Upper lobe of left lung (tissue), 6 donors: ENCODE measurements at regions not wholly inside any gene's neighbourhood (a gene's known extent, or its start where the extent isn't known, plus 50 kb on each side); places are given as distances from the start of the nearest gene placed in this dataset.
A peak's percentile ranks its signal among the peaks of the same experiment; 100 is the strongest.

Experiments
- ATAC-seq, 2 donors: fragments of 200-7000 bp; cut with Tn5 transposase; one replicate each; pipeline ENCODE4 v1.9.1; 2022; ENCODE audit warnings: mild to moderate bottlenecking in 2 of 2, moderate library complexity in 2 of 2; ENCODE audit not compliant: low FRiP score in 2 of 2
- DNase-seq, 2 donors: peaks; one replicate each; pipeline ENCODE4 v3.0.0-alpha.2; 2019 to 2020
- H3K27ac ChIP-seq, 4 donors: fragments of 200-600 bp; sonication (generic); one replicate each; pipeline ENCODE4 v1.5.1; 2016 to 2019
- H3K27me3 ChIP-seq, 4 donors: fragments of 200-600 bp; sonication (generic); one replicate each; pipeline ENCODE4 v1.5.1; 2017 to 2019
- H3K36me3 ChIP-seq, 4 donors: fragments of 200-600 bp; sonication (generic); one replicate each; pipeline ENCODE4 v1.5.1; 2016 to 2019
- H3K4me1 ChIP-seq, 4 donors: fragments of 200-600 bp; sonication (generic); one replicate each; pipeline ENCODE4 v1.5.1; 2018 to 2019
- H3K4me3 ChIP-seq, 4 donors: fragments of 200-600 bp; sonication (generic); one replicate each; pipeline ENCODE4 v1.5.1; 2017 to 2019; ENCODE audit warnings: mild to moderate bottlenecking in 2 of 4, moderate library complexity in 1 of 4
- H3K9me3 ChIP-seq, 4 donors: fragments of 200-600 bp; sonication (generic); one replicate each; pipeline ENCODE4 v1.5.1; 2018 to 2019
- CTCF ChIP-seq, 6 experiments: fragments of 450-650 bp in 4 of 6; fragments of 200-600 bp in 2 of 6; sonication (generic) in 2 of 6; IDR thresholded peaks; one replicate each; pipeline ENCODE4 v1.5.1; 2016 to 2019; ENCODE audit warnings: antibody characterized with exemption in 6 of 6
- EP300 ChIP-seq, 4 donors: sonication (generic); formaldehyde crosslinking; IDR thresholded peaks; one replicate each; pipeline ENCODE4 v1.5.1; 2017; ENCODE audit warnings: antibody characterized with exemption in 4 of 4, control low read depth in 2 of 4
- POLR2A ChIP-seq, 4 donors: fragments of 450-650 bp; IDR thresholded peaks; one replicate each; pipeline ENCODE4 v1.5.1; 2016 to 2017; ENCODE audit warnings: antibody characterized with exemption in 4 of 4, mild to moderate bottlenecking in 2 of 4
- POLR2AphosphoS5 ChIP-seq, 2 donors: sonication (generic); formaldehyde crosslinking; IDR thresholded peaks; one replicate each; pipeline ENCODE4 v1.5.1; 2017; ENCODE audit warnings: antibody characterized with exemption in 2 of 2
- WGBS, 2 donors: methylation state at CpG; one replicate each; pipeline ENCODE4 v1.1.5; 2017 to 2018; 5-methylcytosine and 5-hydroxymethylcytosine counted together
- donor health status: DM: no; HTN: no; CAD: no; lungs with moderate emphysema.
- donor health status: DM: no; HTN: yes; CAD: no; lungs with severe emphysema.

GRCh38 chr2:239865059-239865639 is 160.0 kb downstream of the NDUFA10 start:
- H3K36me3 ChIP-seq = no peaks in the 10 kb centered on the region
- WGBS, 2 donors = 95 to 96% methylated on average over 35 to 40 of the region's 42 CpGs
- H3K4me3 ChIP-seq = no peak overlapping the region
- no peak overlapping the region for H3K27ac ChIP-seq
- TF ChIP-seq CTCF (IDR thresholded peaks at IDR 0.05) = no peak
- TF ChIP-seq EP300 (IDR thresholded peaks at IDR 0.05) = no peak
- TF ChIP-seq POLR2A (IDR thresholded peaks at IDR 0.05) = no peak
- TF ChIP-seq POLR2AphosphoS5 (IDR thresholded peaks at IDR 0.05) = no peak
- DNase-seq = peak in 1 of 2 donors; percentile 68
- H3K4me1 ChIP-seq = no peaks in the 10 kb centered on the region
- no peaks in the 10 kb centered on the region for H3K27me3 ChIP-seq
- ATAC-seq = peak in 1 of 2 donors; percentile 24
- H3K9me3 ChIP-seq = no peaks in the 10 kb centered on the region

- H3K36me3 ChIP-seq = no peaks in the 10 kb centered on the region
- DNase-seq = peak in 1 of 2 donors; percentile 55
- WGBS, 2 donors = 91 to 94% methylated on average over 21 to 26 of the region's 26 CpGs
Observed at GRCh38 chr2:239864247-239865058, 160.7 kb downstream of the NDUFA10 start.

GRCh38 chr2:239862613-239863012 is 162.5 kb downstream of the NDUFA10 start:
- Histone ChIP-seq H3K27ac (no peak overlapping the region), H3K9me3 (no peaks in the 10 kb centered on the region), H3K36me3 (no peaks in the 10 kb centered on the region), H3K4me1 (no peaks in the 10 kb centered on the region), H3K27me3 (no peaks in the 10 kb centered on the region), H3K4me3 (no peak overlapping the region)
- 73 to 83% methylated on average over 7 of the region's 7 CpGs for WGBS, 2 donors
- no peak for ATAC-seq
- DNase-seq = no peak
- TF ChIP-seq CTCF (IDR thresholded peaks at IDR 0.05) = no peak
- TF ChIP-seq EP300 (IDR thresholded peaks at IDR 0.05) = no peak
- TF ChIP-seq POLR2AphosphoS5 (IDR thresholded peaks at IDR 0.05) = no peak
- TF ChIP-seq POLR2A (IDR thresholded peaks at IDR 0.05) = no peak

More at GRCh38 chr2:239864247-239865058, 160.7 kb downstream of the NDUFA10 start:
- ATAC-seq = no peak
- Histone ChIP-seq H3K27me3 (no peaks in the 10 kb centered on the region), H3K4me1 (no peaks in the 10 kb centered on the region), H3K9me3 (no peaks in the 10 kb centered on the region), H3K27ac (no peak overlapping the region), H3K4me3 (no peak overlapping the region)
- no peak for TF ChIP-seq POLR2AphosphoS5 (IDR thresholded peaks at IDR 0.05)
- TF ChIP-seq EP300 (IDR thresholded peaks at IDR 0.05) = no peak
- TF ChIP-seq CTCF (IDR thresholded peaks at IDR 0.05) = no peak
- TF ChIP-seq POLR2A (IDR thresholded peaks at IDR 0.05) = no peak

- DNase-seq (no peak), ATAC-seq (no peak)
- TF ChIP-seq CTCF (IDR thresholded peaks at IDR 0.05) (no peak), EP300 (IDR thresholded peaks at IDR 0.05) (peak in 1 of 4 donors; percentile 74), POLR2AphosphoS5 (IDR thresholded peaks at IDR 0.05) (peak in 1 of 2 donors; percentile 60)
- H3K9me3 ChIP-seq = no peaks in the 10 kb centered on the region
- no peaks in the 10 kb centered on the region for H3K4me1 ChIP-seq
- no peaks in the 10 kb centered on the region for H3K27me3 ChIP-seq
- WGBS, 2 donors = 13% methylated on average over 5 of the region's 5 CpGs
- H3K27ac ChIP-seq = no peak overlapping the region
- H3K36me3 ChIP-seq = no peaks in the 10 kb centered on the region
- no peak overlapping the region for H3K4me3 ChIP-seq
Observed at GRCh38 chr2:239858179-239858578, 167.0 kb downstream of the NDUFA10 start.
